ENCODE measurements at regions not wholly inside any gene's neighbourhood (a gene's known extent, or its start where the extent isn't known, plus 50 kb on each side); places are given as distances from the start of the nearest gene placed in this dataset.

- DNase-seq (ENCODE audit: insufficient read length, low spot score) (no peak), FAIRE-seq (no peak)
- TF ChIP-seq POLR2A (IDR thresholded peaks at IDR 0.05; ENCODE audit: low read depth, low read length) = no peak
Observed at GRCh38 chr1:209398313-209398991, 185.1 kb upstream of the CAMK1G start.

GRCh38 chr1:209399800-209400199 lies 183.7 kb upstream of the CAMK1G start:
- no peak for FAIRE-seq

GRCh38 chr1:209400351-209401220 lies 182.9 kb upstream of the CAMK1G start:
- FAIRE-seq (no peak), DNase-seq (ENCODE audit: insufficient read length, low spot score) (no peak)
- no peak for TF ChIP-seq POLR2A (IDR thresholded peaks at IDR 0.05; ENCODE audit: low read depth, low read length)

More at GRCh38 chr1:209399800-209400199, 183.7 kb upstream of the CAMK1G start:
- no peak for TF ChIP-seq POLR2A (IDR thresholded peaks at IDR 0.05; ENCODE audit: low read depth, low read length)
- no peak for DNase-seq (ENCODE audit: insufficient read length, low spot score)

- DNase-seq (ENCODE audit: insufficient read length, low spot score) (no peak), FAIRE-seq (no peak)
- no peak for TF ChIP-seq POLR2A (IDR thresholded peaks at IDR 0.05; ENCODE audit: low read depth, low read length)
Observed at GRCh38 chr1:209402697-209403096, 180.8 kb upstream of the CAMK1G start.

- no peak for TF ChIP-seq POLR2A (IDR thresholded peaks at IDR 0.05; ENCODE audit: low read depth, low read length)
- DNase-seq (ENCODE audit: insufficient read length, low spot score) (no peak), FAIRE-seq (no peak)
Observed at GRCh38 chr1:209403921-209404320, 179.6 kb upstream of the CAMK1G start.

- TF ChIP-seq POLR2A (IDR thresholded peaks at IDR 0.05; ENCODE audit: low read depth, low read length) = no peak
- FAIRE-seq = no peak
- no peak for DNase-seq (ENCODE audit: insufficient read length, low spot score)
Observed at GRCh38 chr1:209404577-209404976, 178.9 kb upstream of the CAMK1G start.

GRCh38 chr1:209405183-209405814 lies 178.2 kb upstream of the CAMK1G start:
- FAIRE-seq (no peak), DNase-seq (ENCODE audit: insufficient read length, low spot score) (no peak)
- no peak for TF ChIP-seq POLR2A (IDR thresholded peaks at IDR 0.05; ENCODE audit: low read depth, low read length)

- no peak for TF ChIP-seq POLR2A (IDR thresholded peaks at IDR 0.05; ENCODE audit: low read depth, low read length)
- no peak for FAIRE-seq
- DNase-seq (ENCODE audit: insufficient read length, low spot score) = no peak
Observed at GRCh38 chr1:209406168-209406567, 177.3 kb upstream of the CAMK1G start.

GRCh38 chr1:209406595-209406994 lies 176.9 kb upstream of the CAMK1G start:
- no peak for DNase-seq (ENCODE audit: insufficient read length, low spot score)
- FAIRE-seq = no peak
- TF ChIP-seq POLR2A (IDR thresholded peaks at IDR 0.05; ENCODE audit: low read depth, low read length) = no peak

- FAIRE-seq (peak; percentile 87), DNase-seq (ENCODE audit: insufficient read length, low spot score) (no peak)
- no peak for TF ChIP-seq POLR2A (IDR thresholded peaks at IDR 0.05; ENCODE audit: low read depth, low read length)
Observed at GRCh38 chr1:209409780-209410179, 173.7 kb upstream of the CAMK1G start.

GRCh38 chr1:209411491-209411929 lies 172.0 kb upstream of the CAMK1G start:
- TF ChIP-seq POLR2A (IDR thresholded peaks at IDR 0.05; ENCODE audit: low read depth, low read length) = no peak
- FAIRE-seq = no peak
- no peak for DNase-seq (ENCODE audit: insufficient read length, low spot score)

- FAIRE-seq = no peak
- DNase-seq (ENCODE audit: insufficient read length, low spot score) = no peak
- no peak for TF ChIP-seq POLR2A (IDR thresholded peaks at IDR 0.05; ENCODE audit: low read depth, low read length)
Observed at GRCh38 chr1:209412036-209412435, 171.5 kb upstream of the CAMK1G start.

- FAIRE-seq = no peak
Observed at GRCh38 chr1:209412566-209412965, 170.9 kb upstream of the CAMK1G start.

GRCh38 chr1:209413062-209413461 lies 170.5 kb upstream of the CAMK1G start:
- DNase-seq (ENCODE audit: insufficient read length, low spot score) (no peak), FAIRE-seq (no peak)
- no peak for TF ChIP-seq POLR2A (IDR thresholded peaks at IDR 0.05; ENCODE audit: low read depth, low read length)

More at GRCh38 chr1:209412566-209412965, 170.9 kb upstream of the CAMK1G start:
- TF ChIP-seq POLR2A (IDR thresholded peaks at IDR 0.05; ENCODE audit: low read depth, low read length) = no peak
- no peak for DNase-seq (ENCODE audit: insufficient read length, low spot score)
